H1 (cell line): ENCODE measurements at regions not wholly inside any gene's neighbourhood (a gene's known extent, or its start where the extent isn't known, plus 50 kb on each side); places are given as distances from the start of the nearest gene placed in this dataset.

ENCODE experiments used
- CTCF ChIA-PET: fragments of 300-600 bp; sonication (Branson Sonifier 250); formaldehyde crosslinking; loops from one replicate; lab custom pipeline; 2021; ENCODE audit not compliant: partially characterized antibody; lab: Charles Lee
- POLR2A ChIA-PET: fragments of 300-600 bp; sonication (Branson Sonifier 250); formaldehyde crosslinking; loops from one replicate; lab custom pipeline; 2021; ENCODE audit warnings: inconsistent platforms; ENCODE audit not compliant: partially characterized antibody; lab: Charles Lee
- DNase-seq, 2 experiments: peaks; one replicate each; pipeline versions ENCODE4 v3.0.0 to v3.0.0-alpha.2; 2010 to 2022; ENCODE audit warnings: low spot score in 2 of 2, low read depth in 1 of 2, mixed read lengths in 1 of 2
- FAIRE-seq: peaks from 2 replicates; lab custom pipeline; 2011; peaks lifted over from hg19 to GRCh38; lab: Jason Lieb, UNC
- H2AFZ ChIP-seq: 2 replicates; pipeline ENCODE4 v1.8.1; 2012; ENCODE audit warnings: low read length, inconsistent platforms
- H2AK5ac ChIP-seq: 2 replicates; pipeline ENCODE4 v1.6.1; 2013; ENCODE audit warnings: low read depth, low read length
- H2BK120ac ChIP-seq: replicated peaks from 2 replicates; pipeline ENCODE3; 2013; ENCODE audit warnings: low read depth, low read length, inconsistent platforms
- H2BK12ac ChIP-seq: 2 replicates; pipeline ENCODE4 v1.6.1; 2013; ENCODE audit warnings: low read depth, low read length
- H2BK15ac ChIP-seq: 2 replicates; pipeline ENCODE4 v1.6.1; 2013; ENCODE audit warnings: low read length
- H2BK20ac ChIP-seq: 2 replicates; pipeline ENCODE4 v1.6.1; 2013; ENCODE audit warnings: low read length
- H2BK5ac ChIP-seq: 2 replicates; pipeline ENCODE4 v1.6.1; 2013; ENCODE audit warnings: low read depth, low read length
- H3K14ac ChIP-seq: 2 replicates; pipeline ENCODE4 v1.6.1; 2013; ENCODE audit warnings: inconsistent platforms; ENCODE audit not compliant: insufficient read length
- H3K18ac ChIP-seq: 2 replicates; pipeline ENCODE4 v1.6.1; 2013; ENCODE audit warnings: low read length; ENCODE audit errors: extremely low read depth
- H3K23ac ChIP-seq: 2 replicates; pipeline ENCODE4 v1.6.1; 2013; ENCODE audit warnings: inconsistent platforms; ENCODE audit not compliant: insufficient read length
- H3K23me2 ChIP-seq: 2 replicates; pipeline ENCODE4 v1.6.1; 2013; ENCODE audit warnings: low read depth, low read length
- H3K27ac ChIP-seq: 2 replicates; pipeline ENCODE4 v1.6.1; 2011; ENCODE audit warnings: low read depth, low read length, inconsistent platforms
- H3K27me3 ChIP-seq, 4 experiments: replicated peaks in 1 of 4; 1 replicate in 1 of 4; 2 replicates in 3 of 4; pipeline versions ENCODE4 v1.6.1 to v1.8.1; 2011 to 2013; ENCODE audit warnings: low read length in 3 of 4, mild to moderate bottlenecking in 3 of 4, inconsistent platforms in 2 of 4, mixed read lengths in 2 of 4, moderate library complexity in 1 of 4; ENCODE audit not compliant: control insufficient read depth in 3 of 4, insufficient read depth in 3 of 4; ENCODE audit errors: extremely low read depth in 1 of 4
- H3K36me3 ChIP-seq, 4 experiments: 2 replicates each; pipeline versions ENCODE4 v1.6.1 to v1.8.1; 2011 to 2013; ENCODE audit warnings: mild to moderate bottlenecking in 4 of 4, low read length in 3 of 4, moderate library complexity in 2 of 4, control low read depth in 1 of 4, inconsistent platforms in 1 of 4; ENCODE audit not compliant: insufficient read depth in 4 of 4, control insufficient read depth in 2 of 4
- H3K4ac ChIP-seq: replicated peaks from 2 replicates; pipeline ENCODE3; 2013; ENCODE audit warnings: low read length, low read depth, mixed read lengths, inconsistent platforms; ENCODE audit not compliant: insufficient read length
- H3K4me1 ChIP-seq, 4 experiments: replicated peaks in 1 of 4; 1 replicate in 1 of 4; 2 replicates in 3 of 4; pipeline versions ENCODE4 v1.6.1 to v1.8.1; 2011 to 2013; ENCODE audit warnings: low read length in 3 of 4, inconsistent platforms in 2 of 4, mixed read lengths in 1 of 4; ENCODE audit not compliant: insufficient read depth in 4 of 4, control insufficient read depth in 3 of 4
- H3K4me2 ChIP-seq, 2 experiments: 2 replicates each; pipeline versions ENCODE4 v1.6.1 to v1.8.1; 2011 to 2013; ENCODE audit warnings: low read depth in 2 of 2, low read length in 2 of 2, control low read depth in 1 of 2, inconsistent platforms in 1 of 2, mild to moderate bottlenecking in 1 of 2; ENCODE audit not compliant: insufficient read depth in 1 of 2
- H3K4me3 ChIP-seq, 4 experiments: fragments of 200-600, 300-600 bp in 1 of 4; sonication (generic), shearing (Covaris generic), sonication (Bioruptor Twin) in 1 of 4; 2 replicates each; pipeline versions ENCODE4 v1.5.1 to v1.8.1; 2011 to 2016; ENCODE audit warnings: low read length in 4 of 4, low read depth in 3 of 4, control low read depth in 2 of 4, inconsistent platforms in 2 of 4, mild to moderate bottlenecking in 2 of 4, mixed read lengths in 1 of 4, moderate library complexity in 1 of 4; ENCODE audit not compliant: insufficient read depth in 2 of 4; ENCODE audit errors: extremely low read depth in 1 of 4
- H3K56ac ChIP-seq: replicated peaks from 2 replicates; pipeline ENCODE3; 2013; ENCODE audit warnings: low read depth, mild to moderate bottlenecking, mixed read lengths, low read length, inconsistent platforms; ENCODE audit not compliant: insufficient read length
- H3K79me1 ChIP-seq: 2 replicates; pipeline ENCODE4 v1.6.1; 2013; ENCODE audit warnings: low read depth, low read length, control low read depth
- H3K79me2 ChIP-seq, 2 experiments: 2 replicates each; pipeline versions ENCODE4 v1.6.1 to v1.8.1; 2012 to 2013; ENCODE audit warnings: low read length in 2 of 2, mild to moderate bottlenecking in 2 of 2, inconsistent platforms in 1 of 2; ENCODE audit not compliant: insufficient read depth in 2 of 2, control insufficient read depth in 1 of 2
- H3K9ac ChIP-seq, 4 experiments: replicated peaks in 1 of 4; 1 replicate in 1 of 4; 2 replicates in 3 of 4; pipeline versions ENCODE4 v1.6.1 to v1.8.1; 2011 to 2013; ENCODE audit warnings: low read depth in 3 of 4, low read length in 3 of 4, control low read depth in 2 of 4, mild to moderate bottlenecking in 2 of 4, moderate library complexity in 2 of 4, inconsistent platforms in 1 of 4; ENCODE audit errors: extremely low read depth in 1 of 4
- H3K9me3 ChIP-seq, 2 experiments: 2 replicates each; pipeline versions ENCODE4 v1.6.1 to v1.8.1; 2012 to 2013; ENCODE audit warnings: mild to moderate bottlenecking in 2 of 2, moderate library complexity in 2 of 2, control low read depth in 1 of 2, inconsistent platforms in 1 of 2, low read depth in 1 of 2, low read length in 1 of 2, mixed read lengths in 1 of 2; ENCODE audit not compliant: insufficient read depth in 2 of 2
- H4K20me1 ChIP-seq, 2 experiments: replicated peaks in 1 of 2; 2 replicates each; pipeline versions ENCODE3 to v1.8.1; 2011 to 2013; ENCODE audit warnings: inconsistent platforms in 2 of 2, low read length in 2 of 2, mild to moderate bottlenecking in 1 of 2; ENCODE audit not compliant: insufficient read depth in 2 of 2, control insufficient read depth in 1 of 2
- H4K5ac ChIP-seq: 2 replicates; pipeline ENCODE4 v1.6.1; 2013; ENCODE audit warnings: low read length, low read depth, mixed read lengths, inconsistent platforms; ENCODE audit not compliant: insufficient read length
- H4K8ac ChIP-seq: 2 replicates; pipeline ENCODE4 v1.8.0; 2013; ENCODE audit warnings: mild to moderate bottlenecking, moderate library complexity, low read length, inconsistent platforms; ENCODE audit not compliant: insufficient read depth; ENCODE audit errors: extremely low read depth
- H4K91ac ChIP-seq: replicated peaks from 2 replicates; pipeline ENCODE3; 2013; ENCODE audit warnings: low read length, mixed read lengths, inconsistent platforms; ENCODE audit not compliant: insufficient read length
- EZH2 ChIP-seq: fragments of 200-600 bp; sonication (generic); IDR thresholded peaks from 2 replicates; pipeline ENCODE4 v1.7.1; 2012; ENCODE audit warnings: low read depth, mild to moderate bottlenecking, moderate library complexity, low read length, inconsistent platforms; ENCODE audit not compliant: severe bottlenecking
- WGBS, 2 experiments: shearing (Covaris generic) in 1 of 2; methylation state at CpG; one replicate each; pipeline versions ENCODE4 v1.1.6 to v1.1.7; 2013 to 2015; ENCODE audit warnings: low lambda C conversion rate in 2 of 2, mixed read lengths in 2 of 2, inconsistent platforms in 1 of 2, low coverage in 1 of 2, missing lambda C conversion rate in 1 of 2; ENCODE audit not compliant: insufficient replicate concordance in 2 of 2, insufficient coverage in 1 of 2, insufficient read length in 1 of 2; ENCODE audit errors: extremely low coverage in 1 of 2, missing lambda C conversion rate in 1 of 2; 5-methylcytosine and 5-hydroxymethylcytosine counted together

DNA sequence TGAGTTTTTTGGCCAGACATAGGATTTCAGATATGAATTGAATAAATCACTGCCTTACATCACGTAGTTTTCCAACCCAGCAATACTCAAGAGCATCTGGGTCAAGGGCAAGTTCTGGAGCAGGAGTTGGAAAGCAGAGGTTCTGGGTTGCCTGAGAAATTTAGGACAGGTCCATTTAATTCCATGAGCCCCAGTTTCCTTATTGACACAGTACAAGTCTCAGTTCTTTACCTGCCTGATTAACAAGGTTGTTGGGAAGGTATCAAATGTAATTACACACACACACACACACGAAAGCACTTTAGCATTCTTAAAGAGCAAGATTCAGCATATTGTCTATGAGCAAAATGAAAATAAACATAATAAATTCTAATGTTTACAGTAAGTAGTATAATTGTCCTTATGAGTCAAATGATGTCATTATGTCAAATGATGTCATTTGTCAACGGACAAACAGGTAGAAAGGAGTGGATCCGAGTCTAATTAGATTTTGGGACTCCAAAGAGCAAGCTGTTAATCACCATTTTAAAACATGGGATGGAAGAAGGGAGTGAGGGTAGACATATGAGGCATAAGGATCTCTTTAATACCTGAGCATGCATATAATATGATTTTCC is 268.4 kb upstream of the ARGLU1 start:
- Histone ChIP-seq H3K27ac (no peak overlapping the region), H4K91ac (no peak overlapping the region), H3K23ac (no peak overlapping the region), H3K18ac (no peak overlapping the region), H3K4me1 (0 out of 7 replicates have a peak, but pooled peaks cover 0 to 3% (median 0%) of the 10 kb centered on the region in 4 experiments), H3K27me3 (no peaks in the 10 kb centered on the region), H3K23me2 (no peaks in the 10 kb centered on the region), H3K4ac (no peak overlapping the region), H2BK120ac (no peak overlapping the region), H2AK5ac (no peak overlapping the region), H4K20me1 (no peaks in the 10 kb centered on the region), H3K79me1 (no peaks in the 10 kb centered on the region), H3K4me2 (no peak overlapping the region), H2BK12ac (no peak overlapping the region), H3K9ac (no peak overlapping the region), H2BK5ac (no peak overlapping the region), H3K4me3 (no peak overlapping the region), H3K9me3 (peaks cover 9 to 13% of the 10 kb centered on the region in 2 experiments), H3K56ac (no peak overlapping the region), H3K36me3 (no peaks in the 10 kb centered on the region; a peak in 1 of 8 replicates), H2BK15ac (no peak overlapping the region), H3K14ac (no peak overlapping the region), H2BK20ac (no peak overlapping the region), H3K79me2 (no peaks in the 10 kb centered on the region), H4K5ac (no peak overlapping the region), H2AFZ (no peak overlapping the region; the same call in 1 of the 2 replicates), H4K8ac (no peak overlapping the region)
- no peak for DNase-seq
- CTCF ChIA-PET: no interaction called here
- FAIRE-seq: no peak
- 80% methylated on average over 4 of the region's 4 CpGs; no CpG with 5 or more reads in 1 of the 2 experiments for WGBS, 2 experiments
- POLR2A ChIA-PET: no interaction called here
- no peak for TF ChIP-seq EZH2
